ENCODE measurements at regions not wholly inside any gene's neighbourhood (a gene's known extent, or its start where the extent isn't known, plus 50 kb on each side); places are given as distances from the start of the nearest gene placed in this dataset.

DNA sequence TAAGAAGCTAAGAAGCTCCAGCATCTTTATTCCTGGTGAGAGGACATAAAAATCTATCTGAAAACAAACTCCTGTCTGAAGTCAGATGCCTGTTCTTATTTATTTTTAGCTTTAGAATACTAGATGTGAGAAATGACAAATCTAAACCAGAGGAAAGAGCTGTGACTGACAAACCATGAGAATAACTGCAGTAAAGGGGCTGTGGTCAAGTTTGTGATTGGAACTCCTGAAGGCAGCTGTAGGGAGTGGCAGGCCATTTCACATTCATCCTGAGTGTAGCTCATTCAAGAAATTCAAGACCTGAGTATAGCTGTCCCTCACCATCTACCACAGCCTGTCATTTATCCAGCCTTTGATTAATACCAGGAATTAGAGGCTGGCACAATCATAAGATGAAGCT, 718.8 kb downstream of the BRINP1 start:
- TF ChIP-seq, protein P1, sequence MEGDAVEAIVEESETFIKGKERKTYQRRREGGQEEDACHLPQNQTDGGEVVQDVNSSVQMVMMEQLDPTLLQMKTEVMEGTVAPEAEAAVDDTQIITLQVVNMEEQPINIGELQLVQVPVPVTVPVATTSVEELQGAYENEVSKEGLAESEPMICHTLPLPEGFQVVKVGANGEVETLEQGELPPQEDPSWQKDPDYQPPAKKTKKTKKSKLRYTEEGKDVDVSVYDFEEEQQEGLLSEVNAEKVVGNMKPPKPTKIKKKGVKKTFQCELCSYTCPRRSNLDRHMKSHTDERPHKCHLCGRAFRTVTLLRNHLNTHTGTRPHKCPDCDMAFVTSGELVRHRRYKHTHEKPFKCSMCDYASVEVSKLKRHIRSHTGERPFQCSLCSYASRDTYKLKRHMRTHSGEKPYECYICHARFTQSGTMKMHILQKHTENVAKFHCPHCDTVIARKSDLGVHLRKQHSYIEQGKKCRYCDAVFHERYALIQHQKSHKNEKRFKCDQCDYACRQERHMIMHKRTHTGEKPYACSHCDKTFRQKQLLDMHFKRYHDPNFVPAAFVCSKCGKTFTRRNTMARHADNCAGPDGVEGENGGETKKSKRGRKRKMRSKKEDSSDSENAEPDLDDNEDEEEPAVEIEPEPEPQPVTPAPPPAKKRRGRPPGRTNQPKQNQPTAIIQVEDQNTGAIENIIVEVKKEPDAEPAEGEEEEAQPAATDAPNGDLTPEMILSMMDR (IDR thresholded peaks at IDR 0.05; ENCODE audit: insufficient read depth in 1 of 2, low read depth in 1 of 2, low read length in 1 of 2, severe bottlenecking in 1 of 2, unreplicated experiment in 1 of 2) = no peak
- POLR2A ChIA-PET = no interaction called here
- H3K4me1 Mint-ChIP-seq (ENCODE audit: low read depth, unreplicated experiment) = no peaks in the 10 kb centered on the region
- no peaks in the 10 kb centered on the region for H3K36me3 ChIP-seq (ENCODE audit: control insufficient read depth, insufficient read depth, low read length)
- H3K9me3 ChIP-seq = no peaks in the 10 kb centered on the region
- H3K4me1 ChIP-seq = no peaks in the 10 kb centered on the region
- peaks cover 2% of the 10 kb centered on the region for H3K27me3 Mint-ChIP-seq (ENCODE audit: insufficient read depth, unreplicated experiment)
- CTCF ChIA-PET = no interaction called here
- DNase-seq = no peak
- intact Hi-C loops (cut with micrococcal nuclease; ENCODE audit: unreplicated experiment) = no loop called here
- no TSS peak for BruUV-seq (replicated peaks)
- H3K9me3 Mint-ChIP-seq (ENCODE audit: unreplicated experiment) = no peaks in the 10 kb centered on the region
- H3K36me3 Mint-ChIP-seq (ENCODE audit: insufficient read depth, unreplicated experiment) = no peaks in the 10 kb centered on the region
- H3K4me3 ChIP-seq (ENCODE audit: low read depth, low read length) = no peak overlapping the region
- H3K4me3 Mint-ChIP-seq (ENCODE audit: unreplicated experiment) = no peak overlapping the region
- H3K27ac Mint-ChIP-seq (ENCODE audit: unreplicated experiment) = no peak overlapping the region
- no peaks in the 10 kb centered on the region for H3K27me3 ChIP-seq (replicated peaks; ENCODE audit: control insufficient read depth, insufficient read depth, low read length)

DNA sequence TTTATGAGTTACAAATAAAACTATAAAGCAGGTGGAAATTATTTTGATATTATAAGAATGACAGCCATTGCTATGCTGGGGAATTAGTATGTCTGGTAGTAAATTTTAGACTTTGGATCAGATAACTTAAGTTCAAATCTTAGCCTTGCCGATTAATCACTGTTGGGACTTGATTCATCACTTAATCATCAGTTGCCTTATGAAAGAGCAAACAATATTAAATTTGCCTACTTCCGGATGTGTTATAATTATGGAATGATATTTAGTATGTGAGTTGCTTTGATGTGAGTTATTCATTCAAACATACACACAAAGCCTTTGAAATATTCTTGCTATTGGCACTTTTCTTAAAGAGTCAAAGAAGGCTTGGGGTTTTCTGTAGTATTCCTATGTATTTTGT, 717.7 kb downstream of the BRINP1 start:
- Histone ChIP-seq H3K4me1 (no peaks in the 10 kb centered on the region), H3K27me3 (replicated peaks; ENCODE audit: control insufficient read depth, insufficient read depth, low read length) (no peaks in the 10 kb centered on the region), H3K9me3 (no peaks in the 10 kb centered on the region), H3K4me3 (ENCODE audit: low read depth, low read length) (no peak overlapping the region), H3K36me3 (ENCODE audit: control insufficient read depth, insufficient read depth, low read length) (no peaks in the 10 kb centered on the region)
- Mint-ChIP-seq H3K36me3 (ENCODE audit: insufficient read depth, unreplicated experiment) (no peaks in the 10 kb centered on the region), H3K4me1 (ENCODE audit: low read depth, unreplicated experiment) (no peaks in the 10 kb centered on the region), H3K27ac (ENCODE audit: unreplicated experiment) (no peak overlapping the region), H3K9me3 (ENCODE audit: unreplicated experiment) (no peaks in the 10 kb centered on the region), H3K27me3 (ENCODE audit: insufficient read depth, unreplicated experiment) (peaks cover 8% of the 10 kb centered on the region), H3K4me3 (ENCODE audit: unreplicated experiment) (no peak overlapping the region)
- DNase-seq = no peak
- intact Hi-C loops (cut with micrococcal nuclease; ENCODE audit: unreplicated experiment) = no loop called here
- CTCF ChIA-PET = no interaction called here
- POLR2A ChIA-PET = no interaction called here
- TF ChIP-seq, protein P1 (IDR thresholded peaks at IDR 0.05; ENCODE audit: insufficient read depth in 1 of 2, low read depth in 1 of 2, low read length in 1 of 2, severe bottlenecking in 1 of 2, unreplicated experiment in 1 of 2) = no peak
- BruUV-seq (replicated peaks) = no TSS peak

DNA sequence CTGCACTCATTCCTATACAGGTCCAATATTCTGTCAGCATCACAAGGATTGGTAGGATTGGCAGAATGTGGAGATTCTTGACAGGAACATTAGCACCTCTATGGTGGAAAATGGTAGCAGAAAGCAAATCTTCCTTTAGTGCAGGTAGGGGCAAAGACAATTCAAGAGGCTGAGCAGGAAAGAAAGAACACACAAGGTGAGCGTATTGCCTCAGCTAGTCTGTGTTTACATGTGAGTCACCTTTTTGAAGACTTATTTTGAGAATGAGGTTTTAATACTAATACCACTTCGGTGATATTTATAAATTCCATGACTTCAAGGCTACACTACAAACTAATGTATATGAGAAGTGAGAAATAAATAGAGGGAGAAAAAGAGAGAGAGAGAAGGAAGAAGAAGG, 717.0 kb downstream of the BRINP1 start:
- ChIA-PET POLR2A (no interaction called here), CTCF (no interaction called here)
- Mint-ChIP-seq H3K27ac (ENCODE audit: unreplicated experiment) (no peak overlapping the region), H3K9me3 (ENCODE audit: unreplicated experiment) (no peaks in the 10 kb centered on the region), H3K4me1 (ENCODE audit: low read depth, unreplicated experiment) (no peaks in the 10 kb centered on the region), H3K4me3 (ENCODE audit: unreplicated experiment) (no peak overlapping the region), H3K27me3 (ENCODE audit: insufficient read depth, unreplicated experiment) (peaks cover 8% of the 10 kb centered on the region), H3K36me3 (ENCODE audit: insufficient read depth, unreplicated experiment) (no peaks in the 10 kb centered on the region)
- Histone ChIP-seq H3K27me3 (replicated peaks; ENCODE audit: control insufficient read depth, insufficient read depth, low read length) (no peaks in the 10 kb centered on the region), H3K9me3 (no peaks in the 10 kb centered on the region), H3K36me3 (ENCODE audit: control insufficient read depth, insufficient read depth, low read length) (no peaks in the 10 kb centered on the region), H3K4me1 (no peaks in the 10 kb centered on the region), H3K4me3 (ENCODE audit: low read depth, low read length) (no peak overlapping the region)
- DNase-seq = no peak
- BruUV-seq (replicated peaks) = no TSS peak
- intact Hi-C loops (cut with micrococcal nuclease; ENCODE audit: unreplicated experiment) = no loop called here
- TF ChIP-seq, protein P1 (IDR thresholded peaks at IDR 0.05; ENCODE audit: insufficient read depth in 1 of 2, low read depth in 1 of 2, low read length in 1 of 2, severe bottlenecking in 1 of 2, unreplicated experiment in 1 of 2) = no peak

Data from Caco-2 (cell line).